ENCODE measurements at regions not wholly inside any gene's neighbourhood (a gene's known extent, or its start where the extent isn't known, plus 50 kb on each side); places are given as distances from the start of the nearest gene placed in this dataset.

- TF ChIP-seq POLR2A (IDR thresholded peaks at IDR 0.05) (no peak), CTCF (IDR thresholded peaks at IDR 0.05) (no peak)
Measured at GRCh38 chr7:41375582-41375981, 327.3 kb downstream of the INHBA start.

Data from right lobe of liver (tissue), 4 donors.